Hepatocyte (in vitro differentiated cells): ENCODE measurements at regions not wholly inside any gene's neighbourhood (a gene's known extent, or its start where the extent isn't known, plus 50 kb on each side); places are given as distances from the start of the nearest gene placed in this dataset.

Experiments
- DNase-seq: peaks from one replicate; pipeline ENCODE4 v3.0.0-alpha.2; 2016; ENCODE audit warnings: low spot score
- H2AFZ ChIP-seq: fragments of 200-600 bp; sonication (generic); 2 replicates; pipeline ENCODE4 v1.6.0; 2016; ENCODE audit warnings: antibody characterized with exemption, mild to moderate bottlenecking
- H3K27ac ChIP-seq: fragments of 200-600 bp; sonication (generic); 2 replicates; pipeline ENCODE4 v1.5.1; 2016; ENCODE audit warnings: mild to moderate bottlenecking
- H3K27me3 ChIP-seq: fragments of 200-600 bp; sonication (generic); 2 replicates; pipeline ENCODE4 v1.6.1; 2016
- H3K36me3 ChIP-seq: fragments of 200-600 bp; sonication (generic); replicated peaks from 2 replicates; pipeline ENCODE4 v1.5.1; 2016; ENCODE audit warnings: low read depth; ENCODE audit not compliant: insufficient read depth
- H3K4me1 ChIP-seq: fragments of 200-600 bp; sonication (generic); 2 replicates; pipeline ENCODE4 v1.5.1; 2016; ENCODE audit warnings: mild to moderate bottlenecking, moderate library complexity; ENCODE audit not compliant: insufficient read depth
- H3K4me2 ChIP-seq: fragments of 200-600 bp; sonication (generic); 2 replicates; pipeline ENCODE4 v1.6.0; 2016
- H3K4me3 ChIP-seq: fragments of 200-600 bp; sonication (generic); 2 replicates; pipeline ENCODE4 v1.5.1; 2016; ENCODE audit warnings: mild to moderate bottlenecking
- H3K79me2 ChIP-seq: fragments of 200-600 bp; sonication (generic); 2 replicates; pipeline ENCODE4 v1.6.0; 2017; ENCODE audit warnings: mild to moderate bottlenecking
- H3K9me2 ChIP-seq: fragments of 200-600 bp; sonication (generic); replicated peaks from 2 replicates; pipeline ENCODE4 v1.6.0; 2017; ENCODE audit warnings: mild to moderate bottlenecking; ENCODE audit not compliant: insufficient read depth
- H3K9me3 ChIP-seq: fragments of 200-600 bp; sonication (generic); 2 replicates; pipeline ENCODE4 v1.5.1; 2016; ENCODE audit warnings: low read depth, mild to moderate bottlenecking
- H4K20me1 ChIP-seq: fragments of 200-600 bp; sonication (generic); 2 replicates; pipeline ENCODE4 v1.6.0; 2016; ENCODE audit warnings: mild to moderate bottlenecking; ENCODE audit not compliant: insufficient read depth, poor library complexity, severe bottlenecking
- EZH2 ChIP-seq: fragments of 200-600 bp; sonication (generic); IDR thresholded peaks from 2 replicates; pipeline ENCODE4 v1.6.1; 2016; ENCODE audit warnings: antibody characterized with exemption, mild to moderate bottlenecking, borderline replicate concordance
- EZH2phosphoT487 ChIP-seq: fragments of 200-600 bp; sonication (generic); IDR thresholded peaks from one replicate; pipeline ENCODE4 v1.6.1; 2018; ENCODE audit warnings: antibody characterized with exemption, mild to moderate bottlenecking, low read depth, moderate library complexity; ENCODE audit not compliant: unreplicated experiment, severe bottlenecking
- WGBS: methylation state at CpG from one replicate; pipeline ENCODE4 v1.1.6; 2016; ENCODE audit warnings: low lambda C conversion rate; ENCODE audit errors: missing lambda C conversion rate; 5-methylcytosine and 5-hydroxymethylcytosine counted together
- TF ChIP-seq, protein P1 (sequence below): fragments of 200-600 bp; sonication (generic); IDR thresholded peaks from 2 replicates; pipeline ENCODE4 v1.5.1; 2016; ENCODE audit warnings: antibody characterized with exemption, mild to moderate bottlenecking; ENCODE audit not compliant: poor library complexity

DNA sequence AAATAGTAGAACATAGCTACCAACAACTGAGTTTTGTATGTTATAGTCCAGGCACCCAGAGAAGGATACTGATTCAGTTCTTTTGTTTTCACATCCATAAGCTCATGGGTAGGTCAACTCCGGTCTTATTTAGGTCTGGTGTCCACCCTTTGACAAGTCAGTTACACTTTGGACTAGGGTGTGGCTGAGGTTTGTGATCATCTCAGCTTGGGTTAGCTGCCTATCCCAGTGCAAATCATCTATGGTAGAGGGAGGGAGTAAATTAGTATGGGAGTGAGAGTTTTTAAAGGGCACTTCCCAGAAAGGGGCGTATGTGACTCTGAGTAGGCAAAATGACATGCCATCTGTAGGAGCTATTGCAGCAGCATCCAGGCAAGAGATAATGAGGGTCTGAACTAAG, 66.1 kb downstream of the TANC2 start:
- WGBS = 85% methylated on average over 2 of the region's 2 CpGs

DNA sequence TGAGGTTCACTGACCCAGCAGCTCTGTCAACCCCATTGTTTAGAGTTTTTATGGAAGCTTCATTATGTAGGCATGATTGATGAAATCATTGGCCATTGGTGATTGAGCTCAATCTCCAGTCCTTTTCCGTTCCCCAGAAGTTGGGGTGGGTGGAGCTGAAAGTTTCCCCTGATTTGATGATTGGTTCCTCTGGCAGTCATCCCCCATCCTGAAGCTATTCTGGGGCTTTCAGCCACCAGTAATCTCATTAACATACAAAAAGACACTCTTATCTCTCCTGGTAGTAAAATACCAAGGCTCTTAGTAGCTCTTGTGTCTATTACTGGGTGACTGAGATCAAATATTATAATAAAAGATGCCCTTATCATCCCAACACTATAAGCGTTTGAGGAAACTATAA, 67.1 kb downstream of the TANC2 start:
- Histone ChIP-seq H3K27ac (no peak overlapping the region), H3K27me3 (no peaks in the 10 kb centered on the region), H3K9me2 (no peaks in the 10 kb centered on the region), H3K9me3 (no peaks in the 10 kb centered on the region), H3K4me1 (no peaks in the 10 kb centered on the region), H3K4me3 (no peak overlapping the region), H3K4me2 (no peak overlapping the region), H2AFZ (no peak overlapping the region), H3K79me2 (peaks cover 9% of the 10 kb centered on the region), H4K20me1 (no peaks in the 10 kb centered on the region), H3K36me3 (no peaks in the 10 kb centered on the region)
- 88% methylated on average over 2 of the region's 2 CpGs for WGBS
- no peak for DNase-seq
- TF ChIP-seq EZH2phosphoT487 = no peak
- TF ChIP-seq, protein P1, sequence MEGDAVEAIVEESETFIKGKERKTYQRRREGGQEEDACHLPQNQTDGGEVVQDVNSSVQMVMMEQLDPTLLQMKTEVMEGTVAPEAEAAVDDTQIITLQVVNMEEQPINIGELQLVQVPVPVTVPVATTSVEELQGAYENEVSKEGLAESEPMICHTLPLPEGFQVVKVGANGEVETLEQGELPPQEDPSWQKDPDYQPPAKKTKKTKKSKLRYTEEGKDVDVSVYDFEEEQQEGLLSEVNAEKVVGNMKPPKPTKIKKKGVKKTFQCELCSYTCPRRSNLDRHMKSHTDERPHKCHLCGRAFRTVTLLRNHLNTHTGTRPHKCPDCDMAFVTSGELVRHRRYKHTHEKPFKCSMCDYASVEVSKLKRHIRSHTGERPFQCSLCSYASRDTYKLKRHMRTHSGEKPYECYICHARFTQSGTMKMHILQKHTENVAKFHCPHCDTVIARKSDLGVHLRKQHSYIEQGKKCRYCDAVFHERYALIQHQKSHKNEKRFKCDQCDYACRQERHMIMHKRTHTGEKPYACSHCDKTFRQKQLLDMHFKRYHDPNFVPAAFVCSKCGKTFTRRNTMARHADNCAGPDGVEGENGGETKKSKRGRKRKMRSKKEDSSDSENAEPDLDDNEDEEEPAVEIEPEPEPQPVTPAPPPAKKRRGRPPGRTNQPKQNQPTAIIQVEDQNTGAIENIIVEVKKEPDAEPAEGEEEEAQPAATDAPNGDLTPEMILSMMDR = no peak
- no peak for TF ChIP-seq EZH2

More for the DNA sequence above, 66.1 kb downstream of the TANC2 start:
- H3K36me3 ChIP-seq = no peaks in the 10 kb centered on the region
- H3K4me2 ChIP-seq = no peak overlapping the region
- H3K27me3 ChIP-seq = no peaks in the 10 kb centered on the region
- no peaks in the 10 kb centered on the region for H4K20me1 ChIP-seq
- TF ChIP-seq, protein P1 = no peak
- TF ChIP-seq EZH2 = no peak
- no peak for TF ChIP-seq EZH2phosphoT487
- H3K79me2 ChIP-seq = peaks cover 5% of the 10 kb centered on the region
- H3K9me3 ChIP-seq = no peaks in the 10 kb centered on the region
- no peak overlapping the region for H2AFZ ChIP-seq
- no peak overlapping the region for H3K4me3 ChIP-seq
- DNase-seq = no peak
- no peak overlapping the region for H3K27ac ChIP-seq
- H3K4me1 ChIP-seq = no peaks in the 10 kb centered on the region
- H3K9me2 ChIP-seq = no peaks in the 10 kb centered on the region

DNA sequence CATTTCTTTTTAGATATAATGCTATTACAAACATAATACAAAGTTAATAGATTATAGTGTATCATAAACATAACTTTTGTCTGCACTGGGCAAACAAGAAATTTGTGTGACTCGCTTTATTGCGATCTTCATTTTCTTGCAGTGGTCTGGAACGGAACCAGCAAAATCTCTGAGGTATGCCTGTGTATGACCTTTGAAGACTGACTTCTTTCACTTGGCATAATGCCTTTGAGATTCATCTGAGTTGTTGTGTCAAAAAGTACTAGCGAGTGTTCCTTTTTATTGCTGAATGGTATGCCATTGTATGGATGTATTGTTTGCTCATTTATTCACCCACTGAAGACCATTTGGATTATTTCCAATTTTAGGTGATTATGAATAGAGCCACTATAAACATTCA, 69.2 kb downstream of the TANC2 start:
- WGBS = 93% methylated on average over 4 of the region's 4 CpGs

More for the DNA sequence above, 69.2 kb downstream of the TANC2 start:
- Histone ChIP-seq H3K9me2 (no peaks in the 10 kb centered on the region), H3K27ac (no peak overlapping the region), H3K4me1 (peaks cover 6% of the 10 kb centered on the region), H4K20me1 (no peaks in the 10 kb centered on the region), H3K36me3 (no peaks in the 10 kb centered on the region), H3K9me3 (no peaks in the 10 kb centered on the region), H2AFZ (no peak overlapping the region), H3K4me3 (no peak overlapping the region), H3K27me3 (no peaks in the 10 kb centered on the region), H3K79me2 (peaks cover 22% of the 10 kb centered on the region), H3K4me2 (no peak overlapping the region)
- no peak for DNase-seq
- no peak for TF ChIP-seq EZH2phosphoT487
- TF ChIP-seq, protein P1 = no peak
- no peak for TF ChIP-seq EZH2
